ENCODE measurements at regions not wholly inside any gene's neighbourhood (a gene's known extent, or its start where the extent isn't known, plus 50 kb on each side); places are given as distances from the start of the nearest gene placed in this dataset.

GRCh38 chr2:111661286-111661940 lies 222.6 kb downstream of the ANAPC1 start:
- intact Hi-C loops (cut with micrococcal nuclease): no loop called here
- H3K4me1 ChIP-seq (ENCODE audit: control insufficient read depth in 1 of 2, insufficient read depth in 2 of 2, low read length in 2 of 2): peaks cover 12 to 16% of the 10 kb centered on the region in 2 experiments
- H3K27ac ChIP-seq (ENCODE audit: low read depth, low read length): no peak overlapping the region
- H3K9me2 ChIP-seq (ENCODE audit: insufficient read depth): no peaks in the 10 kb centered on the region
- no peak overlapping the region for H3K4me3 ChIP-seq (replicated peaks in 1 of 2; ENCODE audit: low read depth in 1 of 2, low read length in 2 of 2)
- no peak overlapping the region for H2AFZ ChIP-seq (ENCODE audit: low read depth, low read length, poor library complexity, severe bottlenecking)
- no peaks in the 10 kb centered on the region for H4K20me1 ChIP-seq (ENCODE audit: insufficient read depth)
- no TSS peak for BruUV-seq (replicated peaks)
- ATAC-seq: no peak
- no peak for DNase-seq (ENCODE audit: low read depth, low spot score)
- no peaks in the 10 kb centered on the region for H3K36me3 ChIP-seq (ENCODE audit: control insufficient read depth in 1 of 2, insufficient read depth in 2 of 2, low read length in 2 of 2)
- RAD21 ChIA-PET (ENCODE audit: low non-redundant PET in 1 of 2, low total read pairs in 2 of 2, uncharacterized antibody in 2 of 2, unreplicated experiment in 2 of 2): no interaction called here
- H3K4me2 ChIP-seq (ENCODE audit: low read length): no peak overlapping the region
- CTCF ChIA-PET: no interaction called here
- no peaks in the 10 kb centered on the region for H3K27me3 ChIP-seq (ENCODE audit: insufficient read depth, low read length)
- H3K9me3 ChIP-seq (ENCODE audit: control insufficient read depth in 1 of 2, insufficient read depth in 1 of 2, low read depth in 1 of 2, low read length in 2 of 2): no peaks in the 10 kb centered on the region
- H3K9ac ChIP-seq (ENCODE audit: low read length): no peak overlapping the region
- H3K79me2 ChIP-seq (ENCODE audit: insufficient read depth, low read length): no peaks in the 10 kb centered on the region
- TF ChIP-seq SIN3A (IDR thresholded peaks at IDR 0.05; ENCODE audit: low read depth) (no peak), TCF7L2 (IDR thresholded peaks at IDR 0.05; ENCODE audit: borderline replicate concordance, extremely low read depth, insufficient read depth, insufficient read length) (no peak), RAD21 (IDR thresholded peaks at IDR 0.05; ENCODE audit: low read depth) (no peak), POLR2A (IDR thresholded peaks at IDR 0.05; ENCODE audit: borderline replicate concordance, extremely low read depth, insufficient read depth, insufficient read length) (no peak), CTCF (IDR thresholded peaks at IDR 0.05 in 2 of 3, conservative IDR thresholded peaks at IDR 0.05 in 1 of 3; ENCODE audit: borderline replicate concordance in 1 of 3, insufficient read depth in 1 of 3, low read depth in 2 of 3, low read length in 2 of 3) (no peak), REST (IDR thresholded peaks at IDR 0.05; ENCODE audit: low read depth) (no peak), ZFX (IDR thresholded peaks at IDR 0.05) (no peak), SRF (IDR thresholded peaks at IDR 0.05; ENCODE audit: low read depth) (no peak), SP1 (IDR thresholded peaks at IDR 0.05; ENCODE audit: low read depth) (no peak), YY1 (IDR thresholded peaks at IDR 0.05; ENCODE audit: extremely low read depth, insufficient replicate concordance, low read depth, low read length) (no peak), ZBTB33 (IDR thresholded peaks at IDR 0.05; ENCODE audit: extremely low read depth, insufficient replicate concordance, low read length) (no peak), ATF3 (IDR thresholded peaks at IDR 0.05) (no peak), EZH2 (IDR thresholded peaks at IDR 0.05) (no peak), EZH2phosphoT487 (IDR thresholded peaks at IDR 0.05; ENCODE audit: borderline replicate concordance) (no peak)
- POLR2A ChIA-PET: no interaction called here

Measured in HCT116 (cell line).